GM19372 (cell line): ENCODE measurements at regions not wholly inside any gene's neighbourhood (a gene's known extent, or its start where the extent isn't known, plus 50 kb on each side); places are given as distances from the start of the nearest gene placed in this dataset.

ENCODE experiments used
- ATAC-seq: cut with Tn5 transposase; IDR thresholded peaks from one replicate; pipeline ENCODE4 v1.9.1; 2021; ENCODE audit warnings: mild to moderate bottlenecking, low read depth, moderate library complexity; ENCODE audit not compliant: unreplicated experiment

DNA sequence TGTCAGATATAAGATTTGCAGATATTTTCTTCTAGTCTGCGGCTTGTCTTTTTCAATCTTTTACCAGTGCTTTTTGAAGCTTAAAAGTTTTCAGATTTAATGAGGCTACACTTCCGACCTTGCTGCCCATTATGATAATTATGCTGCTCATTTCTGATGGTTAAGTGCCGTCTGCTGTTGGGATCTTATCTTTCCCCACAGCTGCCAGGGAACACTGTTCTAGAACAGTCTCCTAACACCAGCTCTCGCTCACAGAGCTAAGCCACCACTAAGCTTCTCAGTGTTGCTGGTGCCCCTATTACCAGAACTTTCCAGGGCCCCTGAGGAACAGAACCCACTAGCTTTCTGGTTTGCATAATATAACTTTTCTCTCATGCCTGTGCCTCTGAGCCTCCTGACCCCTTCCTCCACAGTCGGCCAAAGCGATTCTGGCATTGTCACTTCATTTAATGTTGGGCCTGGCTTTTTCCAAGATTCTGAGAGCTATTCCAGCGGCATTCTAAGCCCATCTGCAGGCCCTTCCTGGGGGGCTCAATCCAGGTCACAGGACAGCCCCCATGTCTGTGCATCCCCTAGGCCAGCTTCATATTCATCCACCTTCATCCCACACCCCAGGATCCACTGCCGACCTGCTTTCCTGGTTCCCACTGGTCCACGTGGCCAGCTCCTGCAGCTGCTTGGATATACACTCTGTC is 237.0 kb downstream of the PTPRU start:
- ATAC-seq, result no peak

DNA sequence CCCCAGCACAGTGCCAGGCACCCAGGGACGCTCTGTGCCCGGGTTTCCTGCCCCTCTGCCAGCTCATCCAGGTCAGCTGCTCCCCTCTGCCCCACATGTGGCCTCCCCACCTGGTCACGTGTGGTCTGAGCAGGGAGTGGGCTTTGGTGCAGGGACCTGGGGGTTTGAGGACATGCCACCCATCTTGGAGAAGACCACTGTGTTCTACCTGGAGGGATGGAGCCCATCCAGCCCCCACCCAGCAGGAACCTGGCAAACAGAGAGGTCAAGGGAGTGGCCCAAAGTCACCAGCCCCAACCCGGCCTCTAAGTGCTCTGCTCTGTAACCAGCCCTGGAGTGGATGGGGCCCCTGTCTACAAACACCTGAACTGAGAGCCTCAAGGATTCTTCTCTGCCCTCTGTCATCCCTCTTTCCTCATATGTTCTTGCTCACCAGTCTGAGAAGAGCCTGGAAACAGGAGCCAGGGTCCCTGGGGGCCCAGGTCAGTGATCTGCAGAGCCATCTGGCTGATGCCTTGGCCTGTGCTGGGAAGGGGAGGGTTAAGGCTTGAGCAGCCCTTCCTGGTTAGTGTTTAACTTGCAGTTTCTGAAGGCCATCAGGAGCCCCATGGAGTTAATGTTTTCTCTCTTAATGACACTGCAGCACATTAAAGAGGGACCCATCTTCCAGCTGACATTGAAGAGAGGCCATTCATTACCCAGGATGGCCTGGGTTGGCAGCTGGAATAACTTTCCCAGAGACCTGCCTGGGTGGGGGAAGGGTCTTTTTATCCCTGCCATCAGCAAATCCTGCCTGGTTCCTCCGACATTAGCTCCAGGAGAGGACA is 235.4 kb downstream of the PTPRU start:
- ATAC-seq, result no peak

DNA sequence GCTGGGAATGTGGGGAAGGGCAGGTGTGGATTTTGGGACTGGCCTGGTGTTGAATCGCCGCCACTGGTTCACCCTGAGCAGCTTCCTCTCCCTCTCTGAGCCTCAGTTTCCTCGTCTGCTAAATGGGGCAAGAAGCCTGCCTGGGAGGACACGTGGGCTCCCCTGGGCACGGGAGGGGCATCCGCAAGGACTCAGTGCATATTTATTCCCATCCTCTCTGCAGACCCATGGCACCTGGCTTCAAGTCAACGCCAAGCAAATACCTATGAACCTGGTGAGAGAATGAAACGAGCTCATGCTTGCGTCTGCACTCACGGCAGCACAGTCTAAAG is 234.4 kb downstream of the PTPRU start:
- no peak for ATAC-seq

DNA sequence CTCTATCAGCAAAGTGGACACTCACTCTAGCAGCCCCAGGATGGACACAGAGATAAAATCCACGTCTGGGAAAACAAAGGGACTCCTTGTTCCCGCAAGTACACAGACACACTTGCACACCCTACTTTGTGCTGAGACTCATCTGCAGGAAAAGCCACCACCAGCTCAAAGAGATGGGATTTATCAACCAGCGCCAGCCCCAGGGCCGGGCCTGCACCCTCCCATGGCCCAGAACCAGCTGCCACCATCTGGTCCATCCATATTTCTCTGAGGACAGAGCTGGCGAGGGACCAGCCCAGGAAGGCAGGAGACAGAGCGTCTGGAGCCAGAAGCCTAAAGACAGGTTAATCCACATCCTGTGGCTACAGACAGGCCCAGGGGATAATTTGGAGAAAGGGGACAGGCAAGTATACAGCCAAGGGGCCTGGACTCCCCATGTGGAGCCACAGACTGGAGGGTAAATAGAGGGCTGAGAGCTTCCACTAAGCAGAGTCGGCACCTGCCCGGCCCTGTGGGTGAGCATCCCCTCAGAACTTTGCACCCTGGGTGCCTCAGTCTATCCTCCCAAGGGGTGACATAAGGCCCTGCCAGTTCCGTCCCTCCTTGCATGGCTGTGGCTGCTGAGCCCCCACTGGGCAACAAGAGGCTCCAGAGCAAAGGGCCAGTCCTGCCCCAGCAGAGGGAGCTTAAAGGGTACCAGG is 233.9 kb downstream of the PTPRU start:
- ATAC-seq, result no peak

DNA sequence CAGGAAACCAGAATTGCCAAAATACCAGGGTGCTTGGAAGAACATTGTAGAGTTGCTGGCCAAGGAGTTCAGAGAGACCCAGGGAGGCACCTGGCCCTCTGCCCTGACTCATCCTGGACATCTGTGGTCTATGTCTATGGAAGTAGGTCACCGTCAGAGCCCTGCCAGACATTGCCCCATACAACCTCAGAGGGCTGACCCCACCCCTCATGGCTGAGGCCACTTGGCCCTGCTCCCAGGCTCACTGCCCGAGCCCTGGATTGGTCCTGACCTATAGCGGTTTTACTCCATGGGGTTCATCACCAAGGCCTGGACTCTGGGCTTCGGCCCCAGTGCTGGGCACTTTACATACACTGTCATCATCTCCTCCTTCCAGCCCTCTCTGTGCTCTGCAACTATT is 233.1 kb downstream of the PTPRU start:
- ATAC-seq, result no peak

DNA sequence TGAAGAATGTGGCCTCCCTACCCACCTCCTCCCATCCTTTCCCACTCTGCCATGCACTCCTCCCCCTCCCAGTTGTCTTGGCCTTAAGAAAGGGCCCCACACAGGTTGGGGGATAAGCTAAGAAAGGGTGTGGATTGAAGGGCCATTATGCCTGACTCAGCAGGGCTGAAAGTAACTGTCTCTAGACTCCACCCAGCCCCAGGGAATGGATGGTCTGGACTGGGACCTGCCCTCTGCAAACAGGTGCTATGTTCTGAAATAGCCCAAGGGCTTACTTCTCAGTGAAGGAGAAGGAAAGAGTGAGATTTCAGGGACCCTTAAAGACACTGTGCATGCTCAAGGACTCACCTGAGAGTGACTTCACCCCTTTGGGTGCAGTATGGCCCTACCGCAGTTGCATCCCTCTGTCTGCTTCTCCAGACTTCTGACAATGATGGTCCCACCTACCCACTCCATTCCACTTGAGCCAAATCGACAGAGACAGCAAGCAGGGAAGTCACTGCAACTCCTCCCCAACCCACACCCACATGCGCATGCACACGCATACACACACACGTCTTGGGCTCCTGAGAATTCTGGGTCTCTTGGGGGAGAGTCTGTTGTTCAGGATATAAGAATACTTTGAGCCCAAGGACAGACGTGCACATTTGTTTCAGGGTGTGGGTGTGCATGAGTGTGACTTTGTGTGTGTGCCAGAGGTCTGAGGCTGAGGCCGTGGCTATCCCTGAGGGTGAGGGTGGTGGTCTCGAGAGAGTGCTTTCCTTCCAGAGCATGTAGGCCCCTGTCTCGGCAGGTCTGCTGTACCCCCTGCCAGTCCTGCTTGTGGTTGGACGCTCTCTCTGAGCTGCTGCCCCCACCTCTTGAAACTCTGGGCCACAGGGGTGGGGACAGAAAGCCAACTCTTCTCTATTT is 231.9 kb downstream of the PTPRU start:
- ATAC-seq, result no peak

DNA sequence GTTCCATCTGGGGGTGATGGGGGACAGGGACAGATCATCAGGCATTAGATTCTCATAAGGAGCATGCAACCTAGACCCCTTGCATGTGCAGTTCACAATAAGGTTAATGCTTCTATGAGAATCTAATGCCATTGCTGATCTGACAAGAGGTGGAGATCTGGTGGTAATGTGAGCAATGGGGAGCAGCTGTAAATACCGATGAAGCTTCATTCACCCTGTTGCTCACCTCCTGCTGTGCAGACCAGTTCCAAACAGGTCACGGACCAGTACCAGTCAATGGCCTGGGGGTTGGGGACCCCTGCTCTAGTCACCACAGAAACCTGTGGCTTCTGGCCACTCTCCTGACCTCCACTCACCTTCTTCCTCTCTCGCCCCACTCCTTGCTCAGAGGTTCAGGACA is 229.9 kb downstream of the PTPRU start:
- ATAC-seq, result no peak

DNA sequence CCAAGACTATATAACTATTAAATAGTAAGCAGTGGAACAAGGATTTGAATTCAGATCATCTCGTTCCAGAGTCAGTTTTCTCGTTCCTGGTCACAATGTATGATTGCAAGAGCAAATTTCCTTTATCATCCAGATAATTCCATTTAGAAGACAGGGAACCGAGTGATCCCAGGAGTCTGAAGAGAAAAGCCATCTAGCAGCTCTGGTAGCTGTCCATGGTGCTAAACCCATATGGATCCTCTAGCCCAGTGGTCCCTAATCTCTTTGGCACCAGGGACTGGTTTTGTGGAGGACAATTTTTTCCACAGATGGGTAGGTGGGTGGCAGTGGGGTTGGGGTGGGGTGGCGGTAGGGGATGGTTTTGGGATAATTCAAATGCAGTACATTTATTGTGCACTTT is 229.4 kb downstream of the PTPRU start:
- ATAC-seq, result no peak

DNA sequence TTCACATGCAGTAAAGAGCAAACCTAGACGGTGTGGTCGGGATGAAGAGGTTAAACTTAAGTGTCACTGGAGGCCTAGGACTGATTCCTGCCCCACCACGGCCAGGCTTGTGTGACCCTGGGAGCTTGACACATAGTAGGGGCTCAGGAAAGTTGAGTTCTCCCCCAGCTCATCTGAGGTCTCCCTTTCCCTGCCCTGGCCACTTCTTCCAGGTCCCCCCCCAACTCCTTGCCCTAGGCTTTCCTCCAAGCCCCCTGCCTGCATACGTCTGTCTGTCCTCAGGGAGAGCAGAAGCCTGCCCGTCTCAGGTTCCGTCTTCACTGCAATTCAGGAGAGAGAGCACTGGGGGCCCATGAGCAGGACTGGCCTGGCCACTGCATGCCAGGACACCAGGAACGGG is 225.8 kb downstream of the PTPRU start:
- ATAC-seq, result no peak

DNA sequence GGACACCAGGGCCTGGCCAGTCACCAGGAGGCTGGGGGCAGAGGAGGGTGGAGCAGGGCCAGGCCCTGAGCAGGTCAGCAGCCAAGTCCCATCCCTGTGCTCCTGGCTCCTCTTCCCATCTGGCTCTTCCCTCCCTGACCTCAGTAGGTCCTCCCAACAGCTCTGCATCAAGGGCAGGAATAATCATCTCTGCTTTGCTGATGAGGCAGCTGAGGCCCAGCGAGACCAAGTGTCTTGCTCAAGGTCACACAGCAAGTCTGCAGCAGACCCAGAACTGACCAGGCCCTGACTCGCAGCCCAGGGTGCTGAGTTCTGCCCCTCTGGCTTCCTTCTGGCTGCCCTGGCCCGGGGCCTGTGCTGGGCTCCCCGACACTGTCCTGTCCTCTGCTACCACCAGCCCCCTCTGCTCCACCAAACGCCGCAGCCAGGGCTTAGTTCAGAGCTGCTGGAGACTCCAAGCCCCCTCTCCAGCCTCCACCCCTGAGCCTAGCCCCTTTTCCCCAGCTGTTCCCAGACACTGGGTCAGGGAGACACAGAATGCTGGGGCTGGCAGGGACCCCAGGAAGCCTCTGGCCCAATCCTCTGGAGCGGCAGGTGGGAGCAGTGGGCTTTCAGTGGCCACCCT is 224.9 kb downstream of the PTPRU start:
- ATAC-seq, result no peak

DNA sequence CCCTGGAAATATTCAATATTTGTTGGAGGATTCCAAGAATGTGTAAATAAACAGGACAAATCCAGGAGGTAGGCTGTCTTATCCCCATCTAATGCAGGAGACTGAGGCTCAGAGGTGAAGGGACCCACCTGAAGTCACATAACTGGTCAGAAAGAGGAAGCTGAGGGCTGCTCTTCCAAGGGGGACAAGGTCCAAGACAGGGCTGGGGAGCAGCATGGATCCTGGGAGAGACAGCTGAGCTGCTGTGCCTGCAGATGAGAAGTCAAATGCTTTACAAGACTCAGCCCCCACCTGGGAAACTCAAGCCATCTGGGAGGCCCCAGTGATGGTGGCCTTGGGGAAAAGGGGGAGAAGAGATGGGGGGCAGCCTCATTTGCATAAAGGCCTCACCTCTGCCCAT is 224.4 kb downstream of the PTPRU start:
- ATAC-seq, result no peak

DNA sequence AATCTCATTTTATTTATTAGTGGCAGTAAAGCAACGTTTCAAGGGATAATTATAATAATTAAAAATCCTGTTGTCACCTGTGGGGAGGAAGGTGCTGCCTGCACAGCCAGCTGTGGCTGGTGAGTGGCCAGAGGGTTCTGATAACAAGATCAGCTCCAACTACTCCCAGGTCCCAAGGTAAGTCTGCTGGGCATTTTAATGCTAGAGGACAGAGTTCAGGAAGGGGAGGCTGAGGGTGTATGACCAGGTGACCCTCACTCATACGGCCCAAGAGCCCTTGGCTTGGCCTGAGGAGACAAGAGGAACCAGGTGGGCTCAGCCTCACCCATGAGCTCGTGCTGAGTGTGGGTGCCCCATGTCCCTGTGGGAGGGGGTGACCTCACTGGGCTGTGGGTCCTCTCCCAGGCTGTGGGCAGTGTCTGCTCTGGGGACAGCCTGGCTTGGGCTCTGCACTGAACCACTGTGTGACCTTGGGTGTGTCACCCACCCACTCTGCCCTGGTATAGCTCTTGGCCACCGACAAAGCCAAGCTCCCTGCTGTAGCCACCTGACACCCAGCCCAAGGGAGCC is 223.8 kb downstream of the PTPRU start:
- ATAC-seq, result no peak

DNA sequence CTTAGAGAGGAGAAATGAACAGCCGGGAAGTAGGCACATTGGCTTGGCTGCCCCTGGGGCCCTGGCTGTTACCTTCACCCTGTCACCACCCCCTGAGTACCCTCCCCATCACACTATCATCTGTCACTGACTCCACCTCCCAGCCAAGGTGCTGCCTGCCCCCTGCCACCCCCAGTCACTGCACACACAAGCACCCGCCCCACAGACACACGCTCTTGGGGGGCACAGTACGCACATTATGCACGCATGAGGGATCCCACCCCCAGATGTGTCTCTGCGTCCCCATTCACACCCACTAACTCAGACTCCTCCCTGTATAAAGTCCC is 223.3 kb downstream of the PTPRU start:
- ATAC-seq, result no peak

DNA sequence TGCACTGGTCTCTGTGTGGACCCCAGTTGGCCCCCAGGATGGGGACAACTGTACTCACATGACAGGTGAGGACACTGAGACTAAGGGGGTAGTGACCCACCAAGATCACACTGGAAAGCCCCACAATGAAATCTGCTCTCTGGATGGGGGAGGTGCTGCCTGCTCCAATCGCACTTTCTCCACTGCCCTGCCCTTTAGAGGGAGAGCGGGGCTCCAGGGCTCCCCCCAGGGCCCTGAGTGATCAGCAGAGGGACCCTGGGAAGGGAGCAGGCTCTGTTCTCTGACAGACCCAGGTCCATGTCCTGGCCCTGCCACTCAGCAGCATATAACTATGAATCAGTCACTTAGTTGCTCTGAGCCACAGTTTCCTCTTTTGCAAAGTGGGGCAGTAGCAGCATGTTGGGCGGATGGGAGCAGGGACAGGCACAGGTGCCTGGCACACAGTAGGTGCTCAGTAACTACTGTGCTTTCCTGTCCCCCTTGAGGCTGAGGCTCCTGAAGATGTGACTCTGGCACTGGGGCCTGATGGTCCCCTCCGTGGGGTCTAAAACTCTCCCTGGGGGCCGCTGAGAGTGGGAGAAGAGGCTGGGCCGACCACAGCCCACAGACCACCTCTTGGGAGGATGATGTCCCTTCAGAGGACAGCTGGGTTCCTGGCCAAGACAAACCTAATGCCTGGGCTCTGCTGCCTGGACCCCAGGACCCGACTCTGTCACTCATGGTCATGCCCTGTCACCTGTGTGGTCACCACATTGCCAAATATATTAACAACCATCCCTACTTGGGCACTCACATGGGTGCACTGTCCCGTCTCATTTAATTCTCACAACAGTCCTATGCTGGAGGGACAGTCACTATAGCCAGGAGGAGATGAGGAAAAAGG is 222.7 kb downstream of the PTPRU start:
- no peak for ATAC-seq

DNA sequence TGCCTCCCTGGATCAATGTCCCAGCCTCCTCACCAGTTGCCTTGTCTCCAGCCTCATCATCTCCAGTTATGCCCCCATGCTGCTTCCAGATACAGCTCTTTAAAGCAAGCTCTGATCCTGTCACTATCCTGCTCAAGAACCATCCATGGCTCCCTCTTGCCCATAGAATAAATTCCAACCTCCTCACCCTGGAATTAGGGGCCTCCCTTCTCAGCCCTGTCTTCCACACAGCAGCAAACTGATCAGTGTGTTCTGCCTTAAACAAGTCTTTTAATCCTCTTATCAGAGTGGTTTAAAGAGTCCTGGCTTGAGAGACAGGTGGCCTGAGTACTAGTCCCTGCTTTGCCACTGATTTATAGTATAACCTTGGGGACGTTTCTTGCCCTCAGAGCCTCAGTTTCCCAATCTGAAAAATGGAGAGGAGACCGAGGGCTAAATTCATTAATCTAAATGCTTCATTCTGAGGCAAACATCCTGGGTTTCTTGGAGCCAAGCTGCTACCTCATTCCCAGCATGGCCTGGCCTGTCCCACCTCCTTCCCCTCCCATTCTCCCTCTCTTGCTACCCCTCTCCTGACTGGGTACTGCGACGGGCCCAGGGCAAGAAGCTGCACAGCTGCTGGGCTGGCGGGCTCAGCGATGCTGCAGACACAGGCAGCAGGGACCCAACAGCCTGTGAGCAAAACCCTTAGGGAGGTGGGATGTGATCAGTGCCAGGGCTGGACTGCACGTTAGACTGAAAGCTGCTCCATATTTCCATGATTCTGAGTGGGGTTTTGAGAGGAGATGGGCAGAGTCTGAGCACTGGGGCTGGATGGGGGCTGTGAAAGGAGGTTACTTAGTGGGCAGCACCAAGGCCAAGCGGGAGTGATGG is 221.4 kb downstream of the PTPRU start:
- no peak for ATAC-seq

DNA sequence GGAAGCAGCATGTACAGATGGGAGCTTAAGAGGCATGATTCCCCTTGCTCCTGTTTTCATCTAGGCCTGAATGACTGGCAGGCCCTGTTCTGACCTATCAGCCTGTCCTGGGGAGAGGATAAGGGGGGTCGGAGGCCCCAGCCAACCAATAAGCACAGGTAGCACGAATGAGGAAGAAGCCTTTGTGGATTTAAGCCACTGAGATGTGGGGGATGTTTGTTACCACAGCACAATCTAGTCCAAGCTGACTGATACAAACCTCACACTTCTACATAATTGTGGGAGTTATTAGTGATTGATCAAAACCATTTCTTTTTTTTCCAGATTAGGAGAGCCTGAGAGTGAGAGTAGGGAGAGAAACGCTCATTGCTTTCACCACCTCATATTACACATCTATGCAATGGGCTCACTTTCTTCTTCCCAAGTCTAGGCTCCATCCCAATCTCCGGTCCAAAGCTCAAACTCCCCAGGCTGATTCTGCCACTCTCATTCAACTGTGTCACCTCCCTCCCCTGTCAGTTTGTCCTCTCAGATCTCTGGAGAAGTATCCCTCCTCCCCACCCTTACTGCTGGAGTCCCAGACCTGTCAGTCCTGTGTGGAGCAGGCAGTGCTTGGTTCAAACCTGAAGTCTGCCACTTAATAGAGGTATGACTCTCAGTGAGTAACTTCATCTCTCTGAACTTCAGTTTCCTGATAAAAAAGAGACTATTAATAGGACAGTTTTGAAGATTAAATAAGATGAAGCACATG is 220.5 kb downstream of the PTPRU start:
- ATAC-seq, result no peak

DNA sequence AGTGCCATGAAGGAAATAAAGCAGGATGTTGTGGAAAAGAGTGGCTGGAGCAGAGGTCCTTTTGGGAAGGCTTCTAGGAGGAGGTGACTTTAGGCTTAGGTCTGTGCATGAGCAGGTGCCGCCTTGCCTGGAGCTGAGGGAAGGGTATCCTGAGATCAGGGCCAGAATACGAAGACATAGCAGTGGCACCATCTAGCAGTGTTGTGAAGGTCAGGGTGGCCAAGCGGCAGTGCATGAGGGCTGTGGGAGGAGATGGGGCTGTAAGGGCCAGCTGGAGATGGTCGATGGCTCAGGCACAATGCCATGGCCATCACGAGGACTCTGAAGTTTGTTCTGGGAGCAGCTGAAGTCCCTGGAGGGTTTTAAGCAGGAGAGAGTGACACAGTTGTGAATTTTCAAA is 219.5 kb downstream of the PTPRU start:
- no peak for ATAC-seq
